Keratinocyte (primary cell): ENCODE measurements at regions not wholly inside any gene's neighbourhood (a gene's known extent, or its start where the extent isn't known, plus 50 kb on each side); places are given as distances from the start of the nearest gene placed in this dataset.

ENCODE experiments used
- CTCF ChIP-seq, 3 experiments: IDR thresholded peaks in 1 of 3; conservative IDR thresholded peaks in 1 of 3; optimal IDR thresholded peaks in 1 of 3; 2 replicates in 2 of 3; 3 replicates in 1 of 3; pipeline versions ENCODE3 to v1.5.1; 2011; ENCODE audit warnings: low read length in 3 of 3, mild to moderate bottlenecking in 3 of 3, moderate library complexity in 2 of 3, control low read depth in 1 of 3, inconsistent platforms in 1 of 3; ENCODE audit not compliant: insufficient read depth in 2 of 3; ENCODE audit errors: extremely low read depth in 1 of 3
- EZH2 ChIP-seq: IDR thresholded peaks from one replicate; pipeline ENCODE4 v1.6.1; 2012; ENCODE audit warnings: inconsistent platforms, mild to moderate bottlenecking, low read length, moderate library complexity

GRCh38 chr11:15629690-15630321 lies 515.1 kb downstream of the INSC start:
- TF ChIP-seq CTCF (optimal IDR thresholded peaks at IDR 0.05 in 1 of 3, IDR thresholded peaks at IDR 0.05 in 1 of 3, conservative IDR thresholded peaks at IDR 0.05 in 1 of 3; ENCODE audit: extremely low read depth in 1 of 3, insufficient read depth in 2 of 3, low read length in 3 of 3): peak; percentile 25 to 54 (median 51)
- TF ChIP-seq EZH2: no peak
